ENCODE measurements at regions not wholly inside any gene's neighbourhood (a gene's known extent, or its start where the extent isn't known, plus 50 kb on each side); places are given as distances from the start of the nearest gene placed in this dataset.

- TF ChIP-seq CTCF (IDR thresholded peaks at IDR 0.05), result no peak
- no peak for TF ChIP-seq POLR2A (IDR thresholded peaks at IDR 0.05)
- no peak for TF ChIP-seq POLR2AphosphoS5 (IDR thresholded peaks at IDR 0.05)
- no peak for TF ChIP-seq EP300 (IDR thresholded peaks at IDR 0.05)
These were observed 141.6 kb downstream of the TWIST2 start for GRCh38 chr2:238989484-238989883.
